Omental fat pad (tissue), 3 donors: ENCODE measurements at regions not wholly inside any gene's neighbourhood (a gene's known extent, or its start where the extent isn't known, plus 50 kb on each side); places are given as distances from the start of the nearest gene placed in this dataset.

Source experiments
- ATAC-seq: fragments of 150-250 bp; one replicate; pipeline ENCODE4 v1.9.1; 2016; ENCODE audit warnings: mild to moderate bottlenecking, moderate library complexity; ENCODE audit not compliant: low FRiP score
- DNase-seq: peaks from one replicate; pipeline ENCODE4 v3.0.0-alpha.2; 2019; ENCODE audit warnings: low spot score
- TF ChIP-seq, protein P1 (sequence below), 3 donors: fragments of 450-650 bp; IDR thresholded peaks; one replicate each; pipeline ENCODE4 v1.5.1; 2016 to 2017; ENCODE audit warnings: antibody characterized with exemption in 3 of 3, mild to moderate bottlenecking in 3 of 3, moderate library complexity in 2 of 3

DNA sequence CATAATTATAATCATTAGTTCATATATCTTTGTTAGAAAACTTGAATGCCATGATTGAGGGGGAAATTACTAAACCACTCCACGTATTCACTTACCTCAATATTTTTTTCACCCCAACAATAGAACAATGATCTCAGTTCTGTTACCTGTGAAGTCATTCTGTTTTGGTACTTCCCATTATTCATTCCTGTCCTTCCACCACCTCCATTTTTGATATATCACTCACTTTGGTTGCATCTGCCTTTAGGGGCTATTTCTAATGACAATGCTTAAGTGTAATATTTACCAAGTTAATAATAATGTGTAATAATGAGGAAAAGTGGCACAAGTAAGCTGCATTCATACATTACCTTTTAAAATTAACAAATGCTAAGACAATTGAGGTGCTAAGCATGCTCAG is 218.4 kb downstream of the SPATA31D1 start:
- TF ChIP-seq, protein P1, sequence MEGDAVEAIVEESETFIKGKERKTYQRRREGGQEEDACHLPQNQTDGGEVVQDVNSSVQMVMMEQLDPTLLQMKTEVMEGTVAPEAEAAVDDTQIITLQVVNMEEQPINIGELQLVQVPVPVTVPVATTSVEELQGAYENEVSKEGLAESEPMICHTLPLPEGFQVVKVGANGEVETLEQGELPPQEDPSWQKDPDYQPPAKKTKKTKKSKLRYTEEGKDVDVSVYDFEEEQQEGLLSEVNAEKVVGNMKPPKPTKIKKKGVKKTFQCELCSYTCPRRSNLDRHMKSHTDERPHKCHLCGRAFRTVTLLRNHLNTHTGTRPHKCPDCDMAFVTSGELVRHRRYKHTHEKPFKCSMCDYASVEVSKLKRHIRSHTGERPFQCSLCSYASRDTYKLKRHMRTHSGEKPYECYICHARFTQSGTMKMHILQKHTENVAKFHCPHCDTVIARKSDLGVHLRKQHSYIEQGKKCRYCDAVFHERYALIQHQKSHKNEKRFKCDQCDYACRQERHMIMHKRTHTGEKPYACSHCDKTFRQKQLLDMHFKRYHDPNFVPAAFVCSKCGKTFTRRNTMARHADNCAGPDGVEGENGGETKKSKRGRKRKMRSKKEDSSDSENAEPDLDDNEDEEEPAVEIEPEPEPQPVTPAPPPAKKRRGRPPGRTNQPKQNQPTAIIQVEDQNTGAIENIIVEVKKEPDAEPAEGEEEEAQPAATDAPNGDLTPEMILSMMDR (IDR thresholded peaks at IDR 0.05): no peak
- ATAC-seq (no peak), DNase-seq (no peak)

DNA sequence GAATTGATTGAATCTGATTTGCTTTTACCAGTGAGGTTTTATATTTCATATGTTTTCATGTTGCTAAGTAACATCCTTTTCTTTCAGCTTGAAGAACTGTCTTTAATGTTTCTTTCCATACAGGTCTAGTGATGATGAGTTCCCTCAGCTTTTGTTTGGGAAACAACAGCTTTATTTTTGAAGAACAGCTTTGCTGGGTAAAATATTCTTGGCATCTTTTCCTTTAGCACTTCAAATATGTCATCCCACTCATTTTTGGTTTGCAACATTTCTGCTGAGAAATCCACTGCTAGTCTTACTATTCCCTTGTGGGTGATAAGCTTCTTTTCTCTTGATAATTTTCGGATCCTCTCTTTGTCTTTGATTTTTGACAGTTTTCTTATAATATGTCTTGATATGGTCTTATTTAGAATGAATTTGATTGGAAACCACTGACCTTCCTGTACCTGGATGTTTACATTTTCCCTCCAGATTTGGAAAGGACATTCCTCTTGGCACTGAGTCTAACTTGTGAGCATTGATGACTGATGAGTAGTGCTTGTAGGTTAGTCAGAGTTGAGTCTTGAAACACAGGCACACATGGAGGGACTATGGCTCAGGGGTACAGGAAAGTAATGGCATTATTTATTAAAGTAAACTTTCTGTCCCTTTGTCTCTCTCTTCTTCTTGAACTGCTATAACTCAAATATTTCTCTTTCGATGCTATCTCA is 220.3 kb downstream of the SPATA31D1 start:
- TF ChIP-seq, protein P1 (IDR thresholded peaks at IDR 0.05): no peak
- ATAC-seq: no peak
- no peak for DNase-seq

DNA sequence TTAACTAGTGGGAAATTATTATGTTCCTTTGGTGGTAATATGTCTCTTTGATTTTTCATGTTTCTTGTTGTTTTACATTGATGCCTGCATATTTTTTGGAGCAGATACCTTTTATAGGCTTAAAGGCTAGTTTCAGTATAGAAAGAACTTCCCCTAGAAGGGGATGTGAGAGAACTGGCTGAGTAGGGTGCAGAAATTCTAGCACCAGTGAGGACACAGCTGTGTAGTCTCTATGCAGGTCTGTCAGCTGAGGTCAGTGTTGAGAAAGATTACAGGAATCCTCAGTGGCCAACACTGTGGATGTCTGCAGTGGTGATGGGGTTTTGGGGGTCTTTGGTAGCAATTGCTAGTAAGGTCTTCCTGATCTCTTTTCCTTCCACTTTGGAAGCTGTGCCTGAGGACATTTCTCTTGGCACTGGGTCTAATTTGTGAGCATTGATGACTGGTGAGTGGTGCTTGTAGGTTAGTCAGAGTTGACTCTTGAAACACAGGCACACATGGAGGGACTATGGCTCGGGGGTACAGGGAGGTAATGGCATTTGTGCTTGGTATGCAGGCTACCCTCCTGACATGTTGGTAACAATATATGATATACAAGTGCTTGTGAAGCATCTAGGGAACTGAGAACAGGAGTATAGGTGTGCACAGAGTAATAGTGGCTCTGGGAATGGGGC is 221.4 kb downstream of the SPATA31D1 start:
- TF ChIP-seq, protein P1 (IDR thresholded peaks at IDR 0.05): no peak
- no peak for DNase-seq
- no peak for ATAC-seq

DNA sequence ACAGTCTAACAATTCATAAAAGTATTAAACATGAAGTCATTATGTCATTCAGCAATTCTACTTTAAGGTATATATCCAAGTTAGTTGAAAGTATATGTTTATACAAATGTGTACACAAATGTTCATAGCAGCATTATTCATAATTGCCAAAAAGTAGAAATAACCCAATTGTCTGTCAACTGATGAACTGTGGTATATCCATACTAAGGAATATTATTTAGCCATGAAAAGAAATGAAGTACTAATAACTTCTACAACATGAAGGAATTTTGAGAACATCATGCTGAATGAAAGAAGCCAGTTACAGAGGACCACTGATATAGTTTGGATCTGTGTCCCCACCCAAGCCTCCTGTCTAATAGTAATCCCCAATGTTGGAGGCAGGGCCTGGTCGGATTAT is 224.3 kb downstream of the SPATA31D1 start:
- no peak for ATAC-seq
- TF ChIP-seq, protein P1 (IDR thresholded peaks at IDR 0.05): no peak
- DNase-seq: no peak

DNA sequence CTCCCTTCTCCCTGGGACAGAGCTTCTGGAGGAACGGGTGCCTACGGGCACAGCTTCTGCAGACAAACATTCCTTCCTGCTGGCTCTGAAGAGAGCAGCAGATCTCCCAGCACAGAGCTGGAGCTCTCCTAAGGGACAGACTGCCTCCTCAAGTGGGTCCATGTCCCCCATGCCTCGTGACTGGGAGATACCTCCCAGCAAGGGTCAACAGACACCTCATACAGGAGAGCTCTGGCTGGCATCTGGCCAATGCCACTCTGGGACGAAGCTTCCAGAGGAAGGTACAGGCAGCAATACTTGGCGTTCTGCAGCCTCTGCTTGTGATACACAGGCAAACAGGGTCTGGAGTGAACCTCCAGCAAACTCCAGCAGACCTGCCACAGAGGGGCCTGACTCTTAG is 227.9 kb downstream of the SPATA31D1 start:
- TF ChIP-seq, protein P1 (IDR thresholded peaks at IDR 0.05): no peak
- no peak for ATAC-seq
- DNase-seq: no peak

DNA sequence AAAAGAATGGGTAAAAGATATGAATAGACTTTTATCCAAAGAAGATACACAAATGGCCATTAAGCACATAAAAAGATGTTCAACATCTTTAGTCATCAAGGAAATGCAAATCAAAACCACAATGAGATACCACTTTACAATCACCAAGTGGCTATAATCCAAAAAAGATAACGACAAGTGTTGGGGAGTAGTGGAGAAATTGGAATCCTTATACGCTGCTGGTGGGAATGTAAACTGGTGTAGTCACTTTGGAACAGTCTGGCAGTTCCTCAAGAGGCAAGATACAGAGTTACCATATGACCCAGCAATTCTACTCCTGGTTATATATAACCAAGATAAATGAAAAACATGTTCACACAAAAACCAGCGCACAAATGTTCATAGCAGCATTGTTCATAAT is 234.9 kb downstream of the SPATA31D1 start:
- TF ChIP-seq, protein P1 (IDR thresholded peaks at IDR 0.05): no peak
- no peak for ATAC-seq
- no peak for DNase-seq

DNA sequence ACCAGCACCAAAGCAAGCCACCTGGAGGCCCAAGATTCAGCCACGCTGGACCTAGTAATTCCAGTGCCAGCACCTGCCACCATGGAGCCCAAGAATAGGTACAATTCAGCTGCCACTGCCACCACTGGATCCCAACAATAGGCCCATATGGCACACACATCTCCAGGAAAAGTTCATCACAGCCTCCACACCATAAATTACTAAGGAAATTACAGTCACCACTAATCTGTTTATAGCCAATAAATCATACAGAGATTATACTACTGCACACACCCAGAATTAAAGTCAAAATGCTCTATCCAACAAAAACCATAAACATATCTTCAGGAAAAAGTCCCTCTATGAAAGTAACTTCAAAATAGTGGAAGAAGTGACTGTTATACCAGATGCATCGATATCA is 242.8 kb downstream of the SPATA31D1 start:
- ATAC-seq: no peak
- no peak for DNase-seq
- TF ChIP-seq, protein P1 (IDR thresholded peaks at IDR 0.05): no peak
